Midbrain (tissue), 1 donor: ENCODE measurements at regions not wholly inside any gene's neighbourhood (a gene's known extent, or its start where the extent isn't known, plus 50 kb on each side); places are given as distances from the start of the nearest gene placed in this dataset.

Experiments
- DNase-seq: peaks from one replicate; lab custom pipeline; 2025; lab: John Stamatoyannopoulos, UW

DNA sequence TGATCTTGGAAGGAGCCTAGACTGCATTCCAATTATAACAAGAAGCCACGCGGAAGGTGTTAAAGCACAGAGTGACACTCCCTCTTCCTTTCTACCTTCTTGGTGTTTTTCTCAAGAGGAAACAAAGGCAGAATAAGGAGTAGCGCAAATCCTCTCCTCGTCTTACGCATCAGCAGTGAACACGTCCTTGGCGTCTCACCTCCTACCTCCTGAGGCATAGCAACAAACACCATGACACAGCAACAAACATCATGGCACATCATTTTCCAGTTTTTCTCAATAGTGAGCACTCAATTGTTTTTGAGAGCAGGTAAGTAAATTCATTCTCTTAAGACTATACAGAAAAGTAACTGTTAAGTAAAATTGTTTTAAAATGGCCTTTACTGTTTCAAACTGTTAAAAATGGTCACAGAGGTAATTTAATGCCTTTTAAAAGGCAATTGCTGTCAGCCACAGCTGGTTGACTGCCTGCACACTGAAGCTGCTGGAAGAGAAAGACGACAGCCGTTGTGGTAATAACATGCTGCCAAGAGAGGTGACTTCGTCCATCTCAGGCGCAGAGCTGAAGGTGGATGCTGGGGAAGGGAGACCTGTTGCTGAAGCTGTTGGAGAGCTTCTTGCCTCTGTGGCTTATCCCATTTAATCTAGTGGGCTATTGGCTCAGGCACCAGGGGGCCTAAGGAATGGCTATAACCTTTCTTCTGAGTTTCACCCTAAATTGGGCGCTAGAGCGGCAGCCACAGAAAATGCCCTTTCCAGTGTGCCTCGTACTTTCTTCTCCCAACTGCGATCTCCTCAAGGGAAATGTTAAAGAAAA is 703.7 kb downstream of the UQCRFS1 start:
- DNase-seq = no peak

DNA sequence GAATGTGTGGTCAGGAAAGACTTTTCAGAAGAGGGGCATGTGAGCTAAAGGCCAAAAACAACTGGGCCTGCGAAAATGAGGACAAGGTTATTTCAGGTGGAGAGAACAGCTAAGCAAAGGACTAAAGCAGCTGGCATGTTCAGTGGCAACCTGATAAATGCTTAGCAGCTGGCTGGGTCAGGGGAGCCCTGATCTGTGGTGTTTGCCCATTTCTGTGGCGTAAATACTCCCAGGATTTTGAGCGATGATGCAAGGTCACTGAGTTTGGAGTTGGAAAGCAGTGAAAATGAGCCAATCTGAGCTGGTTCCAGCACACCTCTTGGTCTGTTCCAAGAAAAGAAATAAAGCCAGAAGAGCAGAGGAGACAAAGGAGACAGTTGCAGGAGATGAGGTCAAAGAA is 704.3 kb downstream of the UQCRFS1 start:
- no peak for DNase-seq

DNA sequence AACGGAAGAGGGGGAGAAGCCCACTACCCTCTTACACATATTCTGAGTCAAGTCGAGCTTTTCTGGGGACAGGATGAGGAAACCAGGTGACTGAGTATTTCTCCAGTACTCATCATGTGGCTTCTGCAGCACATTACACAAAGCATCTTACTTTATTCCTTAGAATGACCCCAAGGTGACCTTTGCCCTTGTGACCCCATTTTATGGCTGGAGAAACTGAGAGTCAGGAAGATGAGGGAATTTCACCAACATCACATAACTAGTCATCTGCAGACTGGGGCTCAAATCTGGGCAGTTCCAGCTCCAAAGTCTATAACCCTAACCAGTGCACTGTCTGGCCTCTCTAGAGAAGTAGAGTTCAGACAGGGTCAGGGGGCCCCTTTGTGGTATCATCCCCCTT is 707.0 kb downstream of the UQCRFS1 start:
- no peak for DNase-seq

DNA sequence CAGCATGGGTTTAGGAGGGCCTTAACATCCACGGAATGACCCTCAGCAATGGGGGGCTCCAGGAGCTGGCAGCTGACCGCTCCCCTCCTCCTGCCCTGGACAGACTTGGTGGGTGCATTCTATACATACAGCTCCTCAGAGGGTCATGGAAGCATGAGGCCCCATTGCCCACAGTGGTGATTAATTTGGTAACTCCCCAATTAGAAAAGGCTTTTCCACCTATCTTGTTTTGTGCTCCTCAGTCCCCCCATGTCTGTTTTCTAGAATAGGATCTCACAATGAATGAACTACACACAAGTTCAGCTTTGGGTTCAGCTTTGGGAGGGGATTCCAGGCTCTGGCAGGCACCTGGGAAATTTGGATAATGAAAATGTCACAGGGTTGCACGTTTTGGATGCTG is 707.8 kb downstream of the UQCRFS1 start:
- no peak for DNase-seq

DNA sequence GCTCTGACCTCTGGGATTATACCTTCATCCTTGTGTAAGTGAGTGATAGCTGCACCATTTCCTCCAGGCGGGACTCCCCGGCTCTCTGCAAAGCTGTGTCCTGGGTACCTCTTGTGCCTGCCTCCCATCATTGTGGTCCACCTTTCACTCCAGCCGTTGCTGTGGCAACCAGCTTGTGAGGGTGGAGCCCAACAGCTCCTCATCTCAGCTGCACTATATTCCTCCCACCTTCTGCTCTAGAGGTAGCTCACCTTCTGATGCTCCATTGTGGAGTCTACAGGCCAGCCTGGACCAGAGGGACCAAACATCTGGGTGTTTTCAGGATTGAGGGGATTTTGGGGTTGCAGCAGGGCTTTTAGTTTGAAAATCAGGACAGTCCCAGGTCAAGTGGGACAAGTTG is 708.2 kb downstream of the UQCRFS1 start:
- no peak for DNase-seq

DNA sequence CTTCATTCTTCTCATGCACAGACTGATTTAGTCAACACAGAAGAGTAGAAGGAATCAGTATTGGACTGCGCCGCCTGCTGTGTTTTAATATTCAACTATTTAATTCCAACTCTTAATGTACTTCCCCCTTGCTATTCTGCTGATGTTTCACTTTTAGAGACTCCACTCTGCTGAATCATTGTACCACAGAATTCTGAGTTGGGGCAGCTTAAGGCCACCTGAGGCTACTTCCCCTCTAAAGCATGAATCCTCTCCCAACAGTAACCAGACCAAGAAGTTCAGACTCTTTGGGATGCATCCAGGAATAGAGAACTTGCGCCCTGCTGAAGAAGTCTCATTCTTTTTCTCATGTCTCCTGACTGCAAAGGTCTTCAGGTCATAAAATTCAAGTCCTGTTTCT is 708.8 kb downstream of the UQCRFS1 start:
- no peak for DNase-seq

DNA sequence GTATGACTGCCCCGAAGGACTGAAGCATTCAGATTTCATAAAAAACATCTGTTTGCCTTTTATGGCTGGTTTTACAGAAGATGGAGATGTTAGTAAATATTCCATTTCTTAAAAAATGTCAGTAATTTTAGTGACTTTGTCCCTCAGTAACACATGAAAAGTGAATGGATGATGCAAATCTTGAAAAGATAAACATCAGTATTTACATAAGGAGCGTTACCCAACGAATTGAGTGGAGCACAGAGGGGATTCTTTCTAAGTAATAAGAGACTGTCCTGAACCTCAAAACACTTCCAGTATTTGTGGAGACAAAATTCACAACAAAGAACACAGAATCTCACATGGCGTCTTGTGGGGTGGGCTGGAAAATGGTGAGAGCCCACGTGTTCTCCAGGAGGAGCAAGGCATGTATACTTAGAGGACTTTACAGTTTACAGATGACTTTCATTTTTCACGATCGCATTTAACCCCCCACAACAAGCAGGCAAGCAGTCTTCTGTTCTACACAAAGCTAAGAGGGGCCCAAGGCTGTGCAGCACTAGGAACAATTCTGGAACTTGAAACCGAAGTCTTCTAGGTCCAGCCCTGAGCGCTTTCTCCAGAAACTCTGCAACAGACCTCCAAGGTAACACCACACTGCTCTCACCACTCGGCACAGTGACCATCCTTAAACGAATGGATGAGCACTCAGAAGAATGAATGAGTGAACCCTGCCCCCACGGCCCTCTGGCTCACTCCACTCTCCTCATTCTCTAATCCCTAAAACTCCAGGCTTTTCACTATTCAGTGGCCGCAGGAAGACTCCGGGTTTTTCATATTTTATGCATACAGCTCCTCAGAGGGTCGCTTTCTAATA is 709.8 kb downstream of the UQCRFS1 start:
- DNase-seq = no peak

DNA sequence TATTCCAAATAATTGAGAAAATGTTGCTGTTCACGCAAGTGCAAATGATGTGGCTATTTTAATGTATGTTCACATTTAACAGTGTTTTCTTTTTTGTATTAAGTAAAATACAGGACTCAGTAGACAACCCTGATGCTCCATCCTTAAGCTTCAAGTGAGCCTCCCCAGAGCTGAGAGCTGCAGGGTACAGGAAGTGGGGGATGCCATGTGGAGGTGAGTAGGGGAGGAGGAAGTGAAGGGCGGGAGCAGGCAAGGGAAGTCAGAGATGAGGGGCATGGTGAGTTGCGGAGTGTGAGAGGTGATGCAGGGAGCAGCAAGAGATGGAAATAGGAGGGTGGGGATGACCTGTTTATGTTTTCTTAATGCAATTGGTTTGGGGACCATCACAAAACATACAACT is 711.0 kb downstream of the UQCRFS1 start:
- DNase-seq = no peak

DNA sequence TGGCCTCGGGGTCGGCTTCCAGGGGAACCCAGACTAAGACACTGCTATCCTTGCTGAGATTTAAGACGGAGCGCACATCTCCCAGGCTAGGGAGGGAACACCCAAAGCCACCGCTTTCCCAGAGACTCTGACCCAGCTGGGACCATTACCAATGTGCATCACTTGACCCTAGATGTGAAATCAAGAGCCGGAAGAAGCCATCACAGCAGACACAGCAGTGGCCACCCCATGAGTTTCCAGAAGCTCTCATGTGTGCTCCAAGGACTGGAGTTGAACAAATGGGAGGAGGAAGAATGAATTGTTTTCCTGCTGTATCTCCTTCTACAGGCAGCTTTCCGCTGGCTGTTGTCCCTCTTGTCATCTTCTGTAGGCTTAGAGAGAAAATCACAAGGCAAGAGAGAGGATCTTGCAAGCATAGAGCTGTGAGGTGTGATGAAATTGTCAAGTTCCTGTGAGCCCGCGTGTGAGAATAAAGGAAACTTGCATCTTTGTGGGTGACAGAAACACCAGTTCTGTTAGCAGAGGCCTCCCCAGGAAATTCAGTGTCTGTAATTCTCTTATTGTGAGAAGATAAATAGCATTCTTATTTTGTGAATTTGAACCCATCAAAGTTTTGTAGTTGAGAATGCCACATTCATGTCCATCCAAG is 711.8 kb downstream of the UQCRFS1 start:
- no peak for DNase-seq

DNA sequence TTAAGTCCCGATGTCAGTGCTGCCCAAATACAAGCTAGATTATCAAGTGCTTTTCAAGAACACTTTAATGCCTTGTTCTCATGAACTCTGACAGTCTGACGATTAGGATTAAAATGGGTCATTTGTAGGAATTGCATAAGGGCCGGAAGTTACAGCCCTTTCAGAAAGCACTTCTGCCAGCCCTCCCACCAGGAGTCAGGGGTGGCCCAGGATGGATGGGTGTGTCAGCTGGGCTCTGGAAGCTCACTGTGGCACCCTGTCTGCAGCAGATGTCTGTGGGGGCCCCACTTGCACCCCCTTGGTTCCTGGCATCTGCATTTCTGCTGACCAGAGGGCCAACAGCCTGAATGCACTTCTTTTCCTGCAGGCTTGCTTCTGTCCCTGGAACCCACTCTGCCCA is 712.7 kb downstream of the UQCRFS1 start:
- DNase-seq = no peak

DNA sequence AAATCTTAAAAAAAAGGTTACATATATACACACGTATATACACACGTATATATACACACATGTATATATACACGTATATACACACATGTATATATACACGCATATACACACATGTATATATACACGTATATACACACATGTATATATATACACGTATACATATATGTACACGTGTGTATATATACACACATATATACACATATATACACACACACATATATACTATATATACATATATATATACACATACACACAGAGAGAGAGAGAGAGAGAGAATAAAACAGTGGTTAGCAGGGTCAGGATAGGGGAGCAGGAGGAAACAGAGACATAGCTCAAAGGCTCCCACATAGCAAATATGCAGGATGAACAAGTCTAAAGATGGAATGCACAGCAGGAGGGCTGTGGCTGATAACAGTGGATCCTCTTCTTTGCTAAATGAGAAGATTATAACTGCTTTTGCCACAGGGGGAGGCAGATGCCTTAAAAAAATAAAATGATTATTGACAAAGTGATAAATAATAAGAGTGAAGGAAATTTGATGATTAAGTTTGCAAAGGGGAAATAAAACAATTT is 714.5 kb downstream of the UQCRFS1 start:
- DNase-seq = no peak

DNA sequence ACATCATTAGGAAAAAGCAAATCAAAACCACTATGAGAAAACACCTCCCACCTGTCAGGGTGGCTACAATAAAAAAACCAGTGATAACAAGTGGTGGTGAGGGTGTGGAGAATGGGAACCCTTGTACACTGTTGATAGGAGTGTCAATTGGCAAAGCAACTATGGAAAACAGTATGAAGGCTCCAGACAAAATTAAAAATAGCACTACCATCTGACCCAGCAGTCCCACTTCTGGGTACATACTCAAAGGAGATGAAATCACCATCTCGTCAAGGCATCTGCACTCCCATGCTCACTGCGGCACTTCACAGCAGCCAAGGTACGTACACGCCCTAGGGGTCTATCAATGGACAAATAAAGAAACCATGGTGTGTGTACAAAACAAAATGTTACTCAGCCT is 715.1 kb downstream of the UQCRFS1 start:
- DNase-seq = no peak

DNA sequence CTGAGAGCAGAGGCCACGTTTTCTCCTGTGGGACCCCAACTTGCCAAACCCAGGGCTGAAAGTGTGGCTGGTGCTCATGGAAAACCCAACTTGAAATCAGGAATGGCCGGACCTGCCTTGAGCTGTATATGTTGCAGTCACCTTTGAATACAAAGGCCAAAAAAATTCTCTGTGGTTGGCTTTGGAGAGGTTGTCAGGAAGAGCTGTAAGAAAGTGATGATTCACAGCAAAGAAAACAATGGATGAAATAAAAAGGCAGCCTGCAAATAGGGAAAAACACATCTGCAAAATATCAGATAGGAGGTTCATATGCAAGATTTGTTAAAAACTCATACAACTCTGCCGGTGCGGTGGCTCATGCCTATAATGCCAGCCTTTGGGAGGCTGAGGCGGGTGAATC is 715.8 kb downstream of the UQCRFS1 start:
- DNase-seq = no peak

DNA sequence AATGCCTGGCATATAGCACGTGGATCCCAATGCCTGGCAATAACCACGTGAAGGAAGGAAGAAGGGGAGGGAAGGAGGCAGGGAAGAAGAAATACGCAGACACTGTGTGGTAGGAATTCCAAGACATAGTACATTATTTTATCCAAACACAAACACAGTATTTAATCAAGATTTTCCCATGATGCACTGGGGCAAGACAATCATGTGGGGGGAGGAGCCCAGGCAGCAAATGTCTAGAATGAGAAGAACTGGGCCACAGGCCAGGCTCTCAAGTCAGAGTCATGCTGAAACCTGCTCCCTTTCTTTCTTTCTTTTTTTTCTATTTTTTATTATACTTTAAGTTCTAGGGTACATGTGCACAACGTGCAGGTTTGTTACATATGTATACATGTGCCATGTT is 717.9 kb downstream of the UQCRFS1 start:
- DNase-seq = no peak

DNA sequence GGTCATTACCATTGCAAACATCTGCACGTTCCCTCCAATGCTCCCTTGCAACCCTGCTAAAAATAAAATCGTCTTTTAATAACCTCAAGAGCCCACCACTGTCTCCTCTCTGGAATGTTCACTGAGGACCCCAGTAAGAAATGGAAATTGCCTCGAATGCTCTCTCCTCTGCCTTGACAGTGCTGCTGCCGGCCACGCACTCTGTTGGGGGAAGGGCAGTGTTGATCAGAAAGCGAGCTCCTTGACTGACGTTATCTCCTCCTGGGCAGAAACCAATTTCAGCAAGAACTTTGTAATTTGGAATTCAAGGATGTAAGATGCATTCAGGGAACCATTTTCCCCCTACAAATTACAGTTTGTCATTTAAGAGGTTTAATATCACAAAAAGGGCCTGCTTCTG is 718.5 kb downstream of the UQCRFS1 start:
- DNase-seq = no peak

DNA sequence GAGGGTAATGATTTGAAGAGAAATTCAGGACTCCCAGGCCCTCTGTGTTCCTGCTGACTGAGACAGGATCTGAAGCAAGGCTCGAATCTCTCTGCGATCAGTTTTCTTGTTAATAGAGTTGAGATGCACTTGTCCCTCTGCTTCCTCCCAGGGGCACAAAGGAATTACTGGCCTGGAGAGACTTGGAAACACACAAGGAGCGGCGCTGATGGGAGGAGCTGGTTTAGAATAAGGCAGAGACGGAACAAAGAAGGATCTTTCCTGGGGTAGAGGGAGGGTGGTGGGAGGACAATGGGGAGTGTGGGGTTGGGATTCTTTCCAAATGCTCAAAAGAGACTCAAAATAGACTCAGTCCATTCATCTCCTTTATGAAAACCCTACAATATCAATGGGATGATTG is 719.1 kb downstream of the UQCRFS1 start:
- peak; percentile 2 for DNase-seq

DNA sequence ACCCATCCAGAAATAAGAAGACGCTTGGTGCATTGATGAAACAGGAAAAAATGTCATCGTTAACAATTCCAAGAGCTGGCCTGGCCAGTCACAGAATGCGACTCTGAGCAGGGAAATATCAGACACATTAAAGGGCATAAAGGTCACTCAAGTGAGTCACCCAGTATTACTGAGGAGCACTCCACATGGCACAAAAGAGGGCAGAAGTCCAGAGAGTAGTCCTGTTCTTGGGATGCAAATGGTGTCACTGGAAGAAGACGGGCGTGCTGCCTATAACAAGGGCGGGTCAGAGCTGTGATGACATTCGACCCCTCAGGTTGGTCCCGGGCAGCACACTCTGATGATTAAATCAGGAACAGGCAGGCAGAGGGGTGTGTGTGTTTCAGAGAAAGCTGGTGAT is 720.3 kb downstream of the UQCRFS1 start:
- no peak for DNase-seq

DNA sequence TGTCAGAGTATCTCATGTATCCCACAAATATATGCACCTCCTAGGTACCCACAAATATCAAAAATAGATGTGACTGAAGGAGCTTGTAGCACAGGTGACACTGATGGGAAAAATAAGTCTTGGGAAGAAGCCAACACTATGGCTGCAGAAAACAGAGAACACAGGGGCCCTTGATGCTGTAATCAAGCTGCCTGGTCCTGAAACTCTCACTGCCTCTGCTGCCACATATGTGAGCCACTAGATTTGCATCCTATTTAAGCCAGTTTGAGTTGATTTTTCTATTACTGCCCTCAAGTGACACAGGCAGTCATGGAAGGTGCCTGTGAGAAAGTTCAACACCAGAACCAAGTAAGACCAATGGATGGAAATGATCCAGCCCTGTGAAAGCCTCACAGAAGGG is 720.8 kb downstream of the UQCRFS1 start:
- no peak for DNase-seq

DNA sequence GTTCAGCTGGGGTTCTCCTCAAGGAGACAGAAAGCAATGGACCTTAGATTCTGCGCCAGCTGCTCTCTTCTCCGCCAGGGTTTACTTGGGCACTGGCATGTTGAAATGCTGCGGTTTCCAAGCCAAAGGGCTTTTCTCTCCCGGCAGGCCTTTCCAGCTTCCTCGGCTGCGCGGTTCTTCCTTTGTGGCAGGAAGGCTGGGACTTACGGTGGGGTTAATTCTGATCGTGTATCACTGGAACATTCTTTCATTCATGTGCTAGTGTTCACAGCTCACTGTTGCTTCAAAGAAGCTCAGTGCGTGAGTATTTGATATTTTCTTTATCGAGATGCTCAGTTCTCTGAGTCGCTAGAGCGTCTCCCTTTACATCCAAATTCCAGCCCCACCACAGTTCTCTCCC is 723.2 kb downstream of the UQCRFS1 start:
- DNase-seq = no peak

DNA sequence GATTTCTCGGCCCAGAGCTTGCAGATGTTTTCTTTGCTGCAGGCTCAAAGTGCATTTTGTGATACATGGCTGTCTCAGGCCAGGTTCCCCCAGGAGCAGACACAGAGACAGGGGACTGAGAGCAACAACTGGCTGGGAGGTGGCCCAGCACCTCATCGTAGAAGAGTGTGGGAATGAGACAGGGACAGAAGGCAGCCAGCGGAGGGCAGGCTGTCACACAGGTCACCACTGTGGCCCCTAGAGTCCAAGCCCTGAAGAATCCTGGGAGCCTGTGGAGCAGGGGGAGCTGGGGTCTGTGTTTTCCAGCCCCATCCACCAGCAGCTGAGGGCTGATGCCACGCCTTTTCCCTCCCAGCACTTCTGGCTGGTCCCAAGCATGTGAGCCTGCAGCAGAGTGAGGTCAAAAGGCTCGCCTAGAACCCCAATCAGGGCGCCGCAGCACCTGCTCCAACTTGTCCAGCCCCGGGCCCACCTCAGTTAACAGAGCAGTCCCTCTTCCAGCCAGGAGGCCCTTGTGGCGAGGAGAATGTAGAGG is 723.8 kb downstream of the UQCRFS1 start:
- DNase-seq = no peak

DNA sequence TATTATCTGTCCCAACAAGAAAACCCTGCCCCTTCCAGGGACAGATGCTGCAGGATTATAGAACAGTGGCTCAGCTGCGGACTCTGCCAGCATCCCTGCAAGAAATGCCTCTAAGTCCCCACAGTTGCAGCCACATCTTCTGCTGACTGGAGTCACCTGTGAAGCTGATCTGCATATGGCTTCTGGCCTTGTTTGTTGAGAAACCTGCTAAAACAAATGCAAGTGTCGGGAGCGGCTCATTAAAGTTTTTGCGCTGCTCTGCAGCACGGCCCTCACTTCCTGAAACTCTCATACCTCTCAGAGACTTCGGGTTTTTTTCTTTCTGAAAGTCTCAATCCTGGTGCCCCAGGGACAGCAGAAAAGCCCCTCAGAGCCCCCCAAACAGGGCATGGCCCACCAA is 725.0 kb downstream of the UQCRFS1 start:
- DNase-seq = no peak

DNA sequence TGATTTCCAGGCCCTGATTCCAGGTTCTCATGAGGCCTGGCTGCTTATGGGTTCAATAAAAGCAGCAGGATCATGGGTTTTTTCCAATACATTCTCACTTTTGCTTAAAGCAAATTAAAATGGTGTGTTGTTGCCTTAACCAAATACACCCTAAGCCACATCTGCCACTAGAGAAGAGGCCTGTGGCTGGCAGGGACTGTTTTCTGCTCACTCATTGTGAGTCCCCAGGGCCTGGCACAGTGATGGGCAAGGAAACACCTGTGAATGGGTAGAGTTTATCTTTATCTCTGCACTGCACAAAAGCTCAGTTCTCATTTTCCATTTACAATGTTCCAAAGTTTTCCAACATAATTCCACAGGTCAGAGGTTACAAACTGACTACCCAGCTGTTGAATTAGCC is 726.0 kb downstream of the UQCRFS1 start:
- no peak for DNase-seq
